GM18520 (cell line): ENCODE measurements at regions not wholly inside any gene's neighbourhood (a gene's known extent, or its start where the extent isn't known, plus 50 kb on each side); places are given as distances from the start of the nearest gene placed in this dataset.
"Not testable (repeated sequence)": the region's sequence is repeated elsewhere in the genome, so short reads cannot be mapped to it uniquely, and the experiment has no call there.

Experiments used
- ATAC-seq: cut with Tn5 transposase; IDR thresholded peaks from one replicate; pipeline ENCODE4 v1.9.1; 2021; ENCODE audit not compliant: unreplicated experiment

GRCh38 chr18:46224181-46224775 lies 120.1 kb downstream of the HAUS1 start:
- no peak for ATAC-seq

DNA sequence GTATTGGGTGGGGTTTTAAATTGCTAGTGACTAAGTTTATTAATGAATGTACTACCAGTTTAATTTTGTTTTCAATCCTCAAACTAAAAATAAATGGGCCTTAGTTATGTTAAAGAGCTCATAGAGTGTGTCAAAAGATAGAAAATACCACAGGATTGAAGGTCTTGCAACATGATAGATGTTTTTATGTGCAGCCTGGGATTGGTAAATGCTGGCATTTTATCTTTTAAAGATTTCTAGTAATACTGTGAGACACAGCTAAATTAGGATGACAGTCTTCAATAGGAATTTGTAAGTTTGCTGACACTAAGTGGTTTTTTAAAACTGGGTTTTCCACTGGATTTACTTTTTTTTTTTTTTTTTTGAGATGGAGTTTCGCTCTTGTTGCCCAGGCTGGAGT lies 122.3 kb downstream of the HAUS1 start:
- no peak for ATAC-seq

DNA sequence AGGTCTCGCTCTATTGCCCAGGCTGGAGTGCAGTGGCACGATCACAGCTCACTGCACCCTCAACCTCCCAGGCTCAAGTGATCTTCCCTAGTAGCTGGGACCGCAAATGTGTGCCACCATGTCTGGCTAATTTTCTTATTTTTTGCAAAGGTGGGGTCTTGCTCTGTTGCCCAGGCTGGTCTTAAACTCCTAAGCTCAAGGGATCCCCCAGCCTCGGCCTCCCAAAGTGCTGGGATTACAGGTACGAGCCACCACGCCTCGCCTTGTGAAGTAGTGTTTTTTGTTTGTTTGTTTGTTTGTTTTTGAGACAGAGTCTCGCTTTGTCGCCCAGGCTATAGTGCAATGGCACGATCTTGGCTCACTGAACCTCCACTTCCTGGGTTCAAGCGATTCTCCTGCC lies 125.5 kb downstream of the HAUS1 start:
- not testable (repeated sequence) for ATAC-seq

DNA sequence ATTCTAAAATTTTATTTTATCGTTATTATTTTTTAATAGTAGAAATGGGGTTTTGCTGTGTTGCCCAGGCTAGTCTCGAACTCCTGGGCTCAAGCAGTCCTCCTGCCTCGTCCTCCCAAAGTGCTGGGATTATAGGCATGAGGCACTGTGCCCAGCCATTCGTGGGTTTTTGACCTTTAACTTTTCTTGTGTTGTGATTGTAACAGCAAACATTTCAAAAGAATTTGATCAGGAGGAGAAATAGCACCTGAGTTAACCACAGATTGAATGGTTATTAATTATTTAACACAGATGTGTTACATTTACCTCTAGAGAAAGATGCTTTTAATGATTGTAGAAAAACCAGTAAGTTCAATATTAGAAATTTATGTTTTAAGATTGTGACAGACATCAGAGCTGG lies 132.0 kb downstream of the HAUS1 start:
- no peak for ATAC-seq

DNA sequence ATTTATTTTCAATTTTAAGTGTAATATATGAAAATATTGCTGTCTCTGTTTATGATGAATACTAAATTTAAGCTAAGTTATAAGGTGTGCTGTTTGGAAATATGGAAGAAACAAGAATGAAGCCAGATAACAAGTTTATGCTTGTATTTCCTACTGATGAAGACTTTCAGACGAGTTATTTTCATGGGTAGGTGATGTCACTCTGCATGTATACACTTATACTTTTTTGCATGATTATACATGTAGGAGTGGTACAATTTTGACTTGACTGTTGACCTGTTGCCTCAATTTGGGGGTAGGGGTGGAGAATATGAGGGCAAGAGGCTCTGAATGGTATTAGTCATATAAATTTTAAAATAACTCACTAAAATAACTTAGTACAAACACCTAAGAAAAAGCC lies 133.7 kb downstream of the HAUS1 start:
- ATAC-seq = no peak

- no peak for ATAC-seq
These were observed 135.4 kb downstream of the HAUS1 start for GRCh38 chr18:46239549-46239948.

- ATAC-seq = no peak
These were observed 135.8 kb downstream of the HAUS1 start for GRCh38 chr18:46239998-46240397.

DNA sequence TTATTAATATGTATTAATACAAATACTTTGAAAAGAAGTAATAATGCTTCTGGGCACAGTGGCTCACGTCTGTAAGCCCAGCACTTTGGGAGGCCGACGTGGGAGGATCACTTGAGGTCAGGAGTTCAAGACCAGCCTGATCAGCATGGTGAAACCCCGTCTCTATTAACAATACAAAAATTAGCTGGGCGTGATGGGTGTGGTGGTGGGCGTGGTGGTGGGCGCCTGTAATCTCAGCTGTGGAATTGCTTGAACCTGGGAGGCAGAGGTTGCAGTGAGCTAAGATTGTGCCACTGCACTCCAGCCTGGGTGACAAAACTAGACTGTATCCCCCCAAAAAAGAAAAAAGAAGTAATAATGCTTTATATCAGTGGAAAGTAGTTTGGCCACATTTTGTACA lies 137.2 kb downstream of the HAUS1 start:
- not testable (repeated sequence) for ATAC-seq

- no peak for ATAC-seq
These were observed 138.0 kb downstream of the HAUS1 start for GRCh38 chr18:46242183-46242582.

DNA sequence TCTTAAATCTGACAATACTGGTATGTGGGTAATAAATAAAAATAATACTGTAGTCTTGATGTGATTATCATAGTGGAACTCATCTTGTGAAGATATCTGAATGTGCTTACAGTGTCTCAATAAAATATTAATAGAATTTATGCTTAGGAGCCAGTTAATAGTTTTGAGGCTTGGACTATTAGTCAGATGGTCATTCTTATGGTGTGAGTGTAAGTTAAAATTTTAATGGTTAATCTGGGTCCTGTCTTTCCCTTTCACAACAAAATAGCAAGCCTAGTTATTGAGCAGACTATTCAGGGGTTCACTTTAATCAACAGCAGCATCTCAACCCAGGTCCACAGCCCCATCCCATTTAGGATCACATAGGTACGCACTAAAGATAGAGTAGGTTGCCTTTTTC lies 138.9 kb downstream of the HAUS1 start:
- ATAC-seq = no peak

GRCh38 chr18:46243673-46244072 lies 139.5 kb downstream of the HAUS1 start:
- ATAC-seq = no peak

- ATAC-seq = no peak
These were observed 141.9 kb downstream of the HAUS1 start for GRCh38 chr18:46246101-46246500.

DNA sequence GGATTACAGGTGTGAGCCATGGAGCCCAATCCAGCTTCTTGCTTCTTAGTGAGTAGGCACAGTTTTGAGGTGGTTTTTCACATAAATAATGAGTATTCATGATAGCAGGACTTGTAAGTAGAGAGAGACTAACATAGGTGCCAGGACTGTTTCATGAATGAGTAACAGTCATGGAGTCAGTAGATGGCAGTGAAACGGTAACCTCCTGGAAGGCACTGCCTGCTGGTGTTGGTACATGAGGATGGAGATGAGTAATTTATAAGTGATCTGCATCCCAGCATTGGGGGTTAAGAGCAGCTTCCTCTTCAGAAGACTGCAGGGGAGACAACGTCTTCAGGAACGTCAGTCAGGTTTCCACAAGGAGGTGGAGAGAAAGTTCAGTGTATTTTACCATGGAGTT lies 143.8 kb downstream of the HAUS1 start:
- ATAC-seq = no peak

DNA sequence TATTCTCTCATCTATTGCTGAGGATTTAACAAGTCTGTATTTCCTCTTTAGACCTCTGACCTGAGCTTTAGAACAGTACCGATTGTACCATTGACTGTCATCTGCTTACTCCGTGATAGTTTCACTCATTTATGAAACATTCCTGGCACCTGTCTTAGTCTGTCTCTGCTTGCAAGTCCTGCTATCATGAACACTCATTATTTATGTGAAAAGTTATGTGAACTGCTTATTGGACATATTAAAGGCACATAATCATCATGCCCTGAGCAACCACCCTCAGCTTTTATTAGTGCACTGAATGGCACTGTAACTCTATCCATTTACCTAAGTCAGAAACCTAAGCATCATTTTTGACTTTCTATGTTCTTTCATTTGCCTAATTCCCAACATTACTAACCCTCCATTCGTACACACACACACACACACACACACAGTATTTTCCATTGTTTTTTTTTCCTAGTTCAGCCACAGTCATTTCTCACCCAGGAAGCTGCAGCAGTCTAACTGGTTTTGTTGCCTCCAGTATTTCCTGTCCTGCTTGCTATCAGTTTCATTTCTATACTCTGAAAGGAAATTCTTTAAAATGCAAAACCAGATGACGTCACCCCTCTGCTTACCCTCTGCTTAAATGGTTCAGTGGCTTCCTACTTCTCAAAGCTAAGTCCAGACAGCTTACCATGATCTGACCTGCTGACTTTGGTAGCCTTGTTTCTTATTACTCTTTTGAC lies 146.1 kb downstream of the HAUS1 start:
- ATAC-seq = peak; percentile 98

- no peak for ATAC-seq
These were observed 146.6 kb downstream of the HAUS1 start for GRCh38 chr18:46250812-46251173.

GRCh38 chr18:46252759-46253158 lies 148.6 kb downstream of the HAUS1 start:
- no peak for ATAC-seq

DNA sequence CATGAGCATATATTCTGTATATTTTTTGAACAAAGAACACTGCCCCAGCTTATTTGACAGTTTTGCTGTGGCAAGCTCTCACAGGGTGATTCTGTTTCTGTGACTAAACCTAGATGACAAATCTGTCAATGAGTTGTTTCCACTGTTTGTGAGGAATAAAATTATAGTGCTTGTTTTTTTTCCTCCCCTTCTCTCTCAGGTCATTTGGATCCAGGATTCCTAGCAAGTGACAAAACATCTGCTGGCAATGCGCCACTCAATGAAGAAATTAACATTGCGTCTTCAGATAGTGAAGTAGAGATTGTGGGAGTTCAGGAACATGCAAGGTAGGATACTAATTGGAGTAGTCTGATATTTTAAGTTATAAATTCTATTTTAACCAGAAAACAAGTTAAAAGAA lies 149.3 kb downstream of the HAUS1 start:
- no peak for ATAC-seq

DNA sequence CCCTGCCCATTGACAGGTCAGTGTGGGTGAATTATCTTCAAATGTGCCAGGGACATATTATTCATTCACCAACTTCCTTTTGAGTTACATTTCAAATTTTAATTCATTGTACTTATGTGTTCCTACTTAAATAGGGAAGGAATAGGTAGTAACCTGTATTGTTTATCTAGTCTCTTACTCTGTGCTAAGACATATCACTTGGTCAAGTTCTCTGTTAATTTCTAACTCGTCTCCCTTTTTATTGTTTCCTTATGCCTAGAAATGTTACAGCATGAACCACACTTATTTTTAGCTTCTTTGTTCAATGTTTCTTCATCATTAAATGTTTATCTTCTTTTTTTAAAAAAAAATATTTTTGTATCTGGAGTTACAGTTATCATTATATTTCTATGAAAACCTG lies 151.9 kb downstream of the HAUS1 start:
- ATAC-seq = no peak

GRCh38 chr18:46257366-46257765 lies 153.2 kb downstream of the HAUS1 start:
- ATAC-seq = no peak

GRCh38 chr18:46260016-46260878 lies 156.1 kb downstream of the HAUS1 start:
- ATAC-seq = no peak

- ATAC-seq = no peak
These were observed 156.6 kb downstream of the HAUS1 start for GRCh38 chr18:46260879-46261143.

DNA sequence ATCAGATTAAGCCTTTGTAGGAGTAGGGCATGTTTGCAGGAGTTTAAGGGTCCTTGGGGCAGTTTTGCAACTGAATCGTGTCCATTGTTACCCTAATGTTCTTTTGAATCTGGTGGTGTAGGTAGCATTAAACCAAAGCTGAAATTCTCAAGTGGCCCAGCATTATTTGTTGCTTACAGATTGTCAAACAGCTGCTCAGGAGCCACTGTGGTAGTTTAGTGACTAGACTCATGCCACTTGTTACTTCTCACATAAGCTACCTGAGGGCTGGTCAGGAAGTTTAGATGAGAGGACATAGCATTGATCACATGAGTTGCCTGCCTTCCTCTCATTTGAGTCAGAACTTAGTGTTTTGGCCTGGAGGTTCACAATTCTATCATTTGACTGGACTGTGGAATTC lies 157.6 kb downstream of the HAUS1 start:
- ATAC-seq = no peak
